GM23338 (cell line): ENCODE measurements at regions not wholly inside any gene's neighbourhood (a gene's known extent, or its start where the extent isn't known, plus 50 kb on each side); places are given as distances from the start of the nearest gene placed in this dataset.

Experiments used
- ATAC-seq: fragments of 200-7000 bp; cut with Tn5 transposase; 3 replicates; pipeline ENCODE4 v1.9.1; 2020
- DNase-seq: peaks from one replicate; pipeline ENCODE4 v3.0.0-alpha.2; 2015; ENCODE audit warnings: low spot score
- H2AFZ ChIP-seq: fragments of 200-600 bp; sonication (generic); 2 replicates; pipeline ENCODE4 v1.8.0; 2016; ENCODE audit warnings: antibody characterized with exemption, mild to moderate bottlenecking, moderate library complexity
- H3F3A ChIP-seq: fragments of 200-600 bp; sonication (generic); replicated peaks from 2 replicates; pipeline ENCODE4 v1.8.0; 2017; ENCODE audit warnings: antibody characterized with exemption, mixed run types, low read depth
- H3K27ac ChIP-seq: fragments of 200-600 bp; sonication (generic); 2 replicates; pipeline ENCODE4 v1.6.1; 2016; ENCODE audit warnings: low read depth
- H3K27me3 ChIP-seq: fragments of 200-600 bp; sonication (generic); 2 replicates; pipeline ENCODE4 v1.8.0; 2016; ENCODE audit warnings: mild to moderate bottlenecking, mixed run types, moderate library complexity; ENCODE audit not compliant: insufficient read depth
- H3K36me3 ChIP-seq: fragments of 200-600 bp; sonication (generic); 2 replicates; pipeline ENCODE4 v1.8.0; 2016; ENCODE audit warnings: mild to moderate bottlenecking; ENCODE audit not compliant: insufficient read depth
- H3K4me1 ChIP-seq: fragments of 200-600 bp; sonication (generic); 2 replicates; pipeline ENCODE4 v1.8.0; 2016; ENCODE audit warnings: mild to moderate bottlenecking, moderate library complexity; ENCODE audit not compliant: insufficient read depth
- H3K4me2 ChIP-seq: fragments of 200-600 bp; sonication (generic); 2 replicates; pipeline ENCODE4 v1.7.1; 2017; ENCODE audit warnings: mixed run types
- H3K4me3 ChIP-seq: fragments of 200-600 bp; sonication (generic); 2 replicates; pipeline ENCODE4 v1.6.1; 2016; ENCODE audit warnings: mixed run types
- H3K79me2 ChIP-seq: fragments of 200-600 bp; sonication (generic); replicated peaks from 2 replicates; pipeline ENCODE4 v1.8.0; 2017; ENCODE audit warnings: mild to moderate bottlenecking; ENCODE audit not compliant: insufficient read depth
- H3K9me2 ChIP-seq: fragments of 200-600 bp; sonication (generic); 2 replicates; pipeline ENCODE4 v1.8.0; 2017; ENCODE audit not compliant: insufficient read depth
- H4K20me1 ChIP-seq: fragments of 200-600 bp; sonication (generic); replicated peaks from 2 replicates; pipeline ENCODE4 v1.8.0; 2017; ENCODE audit warnings: mild to moderate bottlenecking; ENCODE audit not compliant: insufficient read depth
- H3K27ac Mint-ChIP-seq: 2 replicates; pipeline ENCODE4 v1.8.0; 2020; ENCODE audit warnings: inconsistent platforms, mild to moderate bottlenecking, moderate library complexity, mixed read lengths
- H3K27me3 Mint-ChIP-seq: 3 replicates; pipeline ENCODE4 v1.8.0; 2022; ENCODE audit warnings: low read depth, mild to moderate bottlenecking, moderate library complexity, mixed read lengths, inconsistent platforms; ENCODE audit not compliant: insufficient read depth, poor library complexity
- H3K36me3 Mint-ChIP-seq: 3 replicates; pipeline ENCODE4 v1.8.0; 2021; ENCODE audit warnings: low read depth, mild to moderate bottlenecking, inconsistent platforms, moderate library complexity, mixed read lengths
- H3K4me1 Mint-ChIP-seq: 3 replicates; pipeline ENCODE4 v1.8.0; 2020; ENCODE audit warnings: mild to moderate bottlenecking, inconsistent platforms, mixed read lengths
- H3K4me3 Mint-ChIP-seq: 3 replicates; pipeline ENCODE4 v1.8.0; 2021; ENCODE audit warnings: moderate library complexity, mild to moderate bottlenecking, inconsistent platforms, mixed read lengths
- H3K9me3 Mint-ChIP-seq: 3 replicates; pipeline ENCODE4 v1.8.0; 2020; ENCODE audit warnings: moderate library complexity, mild to moderate bottlenecking, inconsistent platforms, mixed read lengths
- CTCF ChIP-seq, 2 experiments: fragments of 200-600 bp in 1 of 2; sonication (generic) in 1 of 2; conservative IDR thresholded peaks; 2 replicates each; pipeline versions ENCODE4 v1.5.1 to v1.6.1; 2016 to 2017; ENCODE audit warnings: antibody characterized with exemption in 2 of 2, low read depth in 2 of 2, mild to moderate bottlenecking in 2 of 2, moderate library complexity in 1 of 2
- ETS1 ChIP-seq: IDR thresholded peaks from 2 replicates; pipeline ENCODE4 v1.6.1; 2016; ENCODE audit warnings: antibody characterized with exemption
- ZNF462 ChIP-seq: fragments of 250-450 bp; sonication (Bioruptor Pico); IDR thresholded peaks from 2 replicates; pipeline ENCODE4 v1.5.0; 2020; ENCODE audit warnings: mild to moderate bottlenecking, moderate library complexity

GRCh38 chr9:80922544-80922943 is 766.8 kb downstream of the TLE1 start:
- no peak overlapping the region for H3K4me3 Mint-ChIP-seq
- Histone ChIP-seq H3K4me1 (no peaks in the 10 kb centered on the region), H3K79me2 (no peaks in the 10 kb centered on the region), H3K36me3 (no peaks in the 10 kb centered on the region), H3K27ac (no peak overlapping the region), H3K4me2 (no peak overlapping the region), H3K9me2 (peaks cover 6% of the 10 kb centered on the region; the same call in 1 of the 2 replicates), H2AFZ (no peak overlapping the region), H3F3A (no peaks in the 10 kb centered on the region), H3K27me3 (no peaks in the 10 kb centered on the region), H4K20me1 (no peaks in the 10 kb centered on the region), H3K4me3 (no peak overlapping the region)
- TF ChIP-seq ZNF462 (CRISPR knock-in tag), result no peak
- TF ChIP-seq ETS1, result no peak
- TF ChIP-seq CTCF (conservative IDR thresholded peaks at IDR 0.05; ENCODE audit: low read depth in 2 of 2), result no peak
- no peak for DNase-seq
- peaks cover 6% of the 10 kb centered on the region; the same call in 1 of the 3 replicates for H3K9me3 Mint-ChIP-seq
- H3K27ac Mint-ChIP-seq, result no peak overlapping the region
- no peaks in the 10 kb centered on the region for H3K4me1 Mint-ChIP-seq
- no peaks in the 10 kb centered on the region for H3K27me3 Mint-ChIP-seq
- no peak for ATAC-seq
- H3K36me3 Mint-ChIP-seq, result 0 out of 3 replicates have a peak, but pooled peaks cover 5% of the 10 kb centered on the region
